Karpas-422 (cell line): ENCODE measurements at regions not wholly inside any gene's neighbourhood (a gene's known extent, or its start where the extent isn't known, plus 50 kb on each side); places are given as distances from the start of the nearest gene placed in this dataset.

Source experiments
- DNase-seq: peaks from one replicate; pipeline ENCODE4 v3.0.0-alpha.2; 2015
- H2AFZ ChIP-seq: fragments of 200-600 bp; sonication (generic); 2 replicates; pipeline ENCODE4 v1.6.1; 2014; ENCODE audit warnings: antibody characterized with exemption, low read length, mixed read lengths
- H3K27ac ChIP-seq: fragments of 200-600 bp; sonication (generic); 2 replicates; pipeline ENCODE4 v1.5.1; 2014; ENCODE audit warnings: mild to moderate bottlenecking, low read length, moderate library complexity
- H3K27me3 ChIP-seq: fragments of 200-600 bp; sonication (generic); 2 replicates; pipeline ENCODE4 v1.6.1; 2014; ENCODE audit warnings: low read length, mixed read lengths
- H3K36me3 ChIP-seq: fragments of 200-600 bp; sonication (generic); 2 replicates; pipeline ENCODE4 v1.6.1; 2014; ENCODE audit warnings: low read length, mixed read lengths; ENCODE audit not compliant: insufficient read depth
- H3K4me1 ChIP-seq: fragments of 200-600 bp; sonication (generic); 2 replicates; pipeline ENCODE4 v1.6.1; 2014; ENCODE audit warnings: mild to moderate bottlenecking, low read length, mixed read lengths
- H3K4me2 ChIP-seq: fragments of 200-600 bp; sonication (generic); 2 replicates; pipeline ENCODE4 v1.6.1; 2014; ENCODE audit warnings: low read length, low read depth, mild to moderate bottlenecking; ENCODE audit not compliant: poor library complexity, severe bottlenecking
- H3K4me3 ChIP-seq: fragments of 200-600 bp; sonication (generic); 2 replicates; pipeline ENCODE4 v1.5.1; 2014; ENCODE audit warnings: mild to moderate bottlenecking, antibody characterized with exemption, low read length, mixed read lengths
- H3K79me2 ChIP-seq: fragments of 200-600 bp; sonication (generic); 2 replicates; pipeline ENCODE4 v1.6.1; 2014; ENCODE audit warnings: mild to moderate bottlenecking, low read length, mixed read lengths
- H3K9ac ChIP-seq: fragments of 200-600 bp; sonication (generic); 2 replicates; pipeline ENCODE4 v1.6.0; 2014; ENCODE audit warnings: low read length
- H3K9me2 ChIP-seq: fragments of 200-600 bp; sonication (generic), shearing (Covaris generic); replicated peaks from 2 replicates; pipeline ENCODE4 v1.6.0; 2014; ENCODE audit warnings: mild to moderate bottlenecking, low read length, moderate library complexity; ENCODE audit not compliant: insufficient read depth
- H3K9me3 ChIP-seq: fragments of 300-700, 200-600 bp; sonication (generic); 2 replicates; pipeline ENCODE4 v1.6.1; 2014; ENCODE audit warnings: low read length, mixed read lengths
- H4K20me1 ChIP-seq: fragments of 200-600 bp; sonication (generic); 2 replicates; pipeline ENCODE4 v1.6.1; 2014; ENCODE audit warnings: mild to moderate bottlenecking, antibody characterized with exemption, low read length, low read depth; ENCODE audit not compliant: insufficient read depth

- no peaks in the 10 kb centered on the region for H3K36me3 ChIP-seq
- H3K27me3 ChIP-seq: no peaks in the 10 kb centered on the region
- H2AFZ ChIP-seq: no peak overlapping the region
- H3K4me2 ChIP-seq: no peak overlapping the region
- DNase-seq: no peak
- no peaks in the 10 kb centered on the region for H3K4me1 ChIP-seq
- no peaks in the 10 kb centered on the region for H4K20me1 ChIP-seq
- H3K79me2 ChIP-seq: no peaks in the 10 kb centered on the region
- H3K4me3 ChIP-seq: no peak overlapping the region
- no peaks in the 10 kb centered on the region for H3K9me2 ChIP-seq
- H3K9me3 ChIP-seq: no peaks in the 10 kb centered on the region
- H3K9ac ChIP-seq: no peak overlapping the region
- no peak overlapping the region for H3K27ac ChIP-seq
Observed at GRCh38 chr7:124679586-124680225, 85.9 kb downstream of the GPR37 start.

GRCh38 chr7:124679146-124679545 lies 86.4 kb downstream of the GPR37 start:
- Histone ChIP-seq H3K4me2 (no peak overlapping the region), H3K27me3 (no peaks in the 10 kb centered on the region), H3K9ac (no peak overlapping the region), H3K79me2 (no peaks in the 10 kb centered on the region), H4K20me1 (no peaks in the 10 kb centered on the region), H2AFZ (no peak overlapping the region), H3K4me1 (no peaks in the 10 kb centered on the region), H3K36me3 (no peaks in the 10 kb centered on the region), H3K9me2 (no peaks in the 10 kb centered on the region), H3K9me3 (no peaks in the 10 kb centered on the region), H3K4me3 (no peak overlapping the region), H3K27ac (no peak overlapping the region)
- DNase-seq: no peak

- H3K36me3 ChIP-seq: no peaks in the 10 kb centered on the region
- H4K20me1 ChIP-seq: no peaks in the 10 kb centered on the region
- H2AFZ ChIP-seq: no peak overlapping the region
- H3K79me2 ChIP-seq: no peaks in the 10 kb centered on the region
- no peaks in the 10 kb centered on the region for H3K27me3 ChIP-seq
- H3K9me2 ChIP-seq: no peaks in the 10 kb centered on the region
- no peak for DNase-seq
- no peak overlapping the region for H3K27ac ChIP-seq
- H3K9me3 ChIP-seq: no peaks in the 10 kb centered on the region
- H3K9ac ChIP-seq: no peak overlapping the region
- no peak overlapping the region for H3K4me3 ChIP-seq
- H3K4me2 ChIP-seq: no peak overlapping the region
- no peaks in the 10 kb centered on the region for H3K4me1 ChIP-seq
Observed at GRCh38 chr7:124674451-124674850, 91.1 kb downstream of the GPR37 start.

- H3K27ac ChIP-seq: no peak overlapping the region
- H3K36me3 ChIP-seq: no peaks in the 10 kb centered on the region
- H3K9ac ChIP-seq: no peak overlapping the region
- H3K79me2 ChIP-seq: no peaks in the 10 kb centered on the region
- DNase-seq: no peak
- H4K20me1 ChIP-seq: no peaks in the 10 kb centered on the region
- H3K27me3 ChIP-seq: no peaks in the 10 kb centered on the region
- H3K9me3 ChIP-seq: no peaks in the 10 kb centered on the region
- H2AFZ ChIP-seq: no peak overlapping the region
- H3K4me1 ChIP-seq: no peaks in the 10 kb centered on the region
- H3K4me3 ChIP-seq: no peak overlapping the region
- H3K9me2 ChIP-seq: no peaks in the 10 kb centered on the region
- H3K4me2 ChIP-seq: no peak overlapping the region
Observed at GRCh38 chr7:124672011-124672410, 93.6 kb downstream of the GPR37 start.

- Histone ChIP-seq H2AFZ (no peak overlapping the region), H3K27me3 (no peaks in the 10 kb centered on the region), H3K4me1 (no peaks in the 10 kb centered on the region), H3K9ac (no peak overlapping the region), H3K4me2 (no peak overlapping the region), H3K36me3 (no peaks in the 10 kb centered on the region), H4K20me1 (no peaks in the 10 kb centered on the region), H3K9me2 (no peaks in the 10 kb centered on the region), H3K79me2 (no peaks in the 10 kb centered on the region), H3K27ac (no peak overlapping the region), H3K9me3 (no peaks in the 10 kb centered on the region), H3K4me3 (no peak overlapping the region)
- no peak for DNase-seq
Observed at GRCh38 chr7:124667312-124668153, 98.1 kb downstream of the GPR37 start.

- no peaks in the 10 kb centered on the region for H3K79me2 ChIP-seq
- H3K27me3 ChIP-seq: no peaks in the 10 kb centered on the region
- H3K9me3 ChIP-seq: no peaks in the 10 kb centered on the region
- H4K20me1 ChIP-seq: no peaks in the 10 kb centered on the region
- H2AFZ ChIP-seq: no peak overlapping the region
- H3K36me3 ChIP-seq: no peaks in the 10 kb centered on the region
- H3K9me2 ChIP-seq: no peaks in the 10 kb centered on the region
- DNase-seq: no peak
- H3K9ac ChIP-seq: no peak overlapping the region
- H3K4me3 ChIP-seq: no peak overlapping the region
- H3K27ac ChIP-seq: no peak overlapping the region
- no peak overlapping the region for H3K4me2 ChIP-seq
- no peaks in the 10 kb centered on the region for H3K4me1 ChIP-seq
Observed at GRCh38 chr7:124662937-124663336, 102.7 kb downstream of the GPR37 start.

GRCh38 chr7:124662372-124662771 lies 103.2 kb downstream of the GPR37 start:
- H3K27me3 ChIP-seq: no peaks in the 10 kb centered on the region
- DNase-seq: no peak
- no peaks in the 10 kb centered on the region for H3K9me3 ChIP-seq
- H3K36me3 ChIP-seq: no peaks in the 10 kb centered on the region
- no peaks in the 10 kb centered on the region for H4K20me1 ChIP-seq
- H3K27ac ChIP-seq: no peak overlapping the region
- H3K9ac ChIP-seq: no peak overlapping the region
- H2AFZ ChIP-seq: no peak overlapping the region
- H3K4me2 ChIP-seq: no peak overlapping the region
- H3K4me1 ChIP-seq: no peaks in the 10 kb centered on the region
- no peak overlapping the region for H3K4me3 ChIP-seq
- H3K9me2 ChIP-seq: no peaks in the 10 kb centered on the region
- H3K79me2 ChIP-seq: no peaks in the 10 kb centered on the region

- no peak overlapping the region for H3K4me3 ChIP-seq
- no peaks in the 10 kb centered on the region for H3K9me2 ChIP-seq
- no peaks in the 10 kb centered on the region for H3K9me3 ChIP-seq
- H3K79me2 ChIP-seq: no peaks in the 10 kb centered on the region
- no peak overlapping the region for H3K4me2 ChIP-seq
- H2AFZ ChIP-seq: no peak overlapping the region
- H3K9ac ChIP-seq: no peak overlapping the region
- no peaks in the 10 kb centered on the region for H4K20me1 ChIP-seq
- no peaks in the 10 kb centered on the region for H3K36me3 ChIP-seq
- H3K27ac ChIP-seq: no peak overlapping the region
- no peaks in the 10 kb centered on the region for H3K27me3 ChIP-seq
- no peak for DNase-seq
- H3K4me1 ChIP-seq: no peaks in the 10 kb centered on the region
Observed at GRCh38 chr7:124655990-124656389, 109.6 kb downstream of the GPR37 start.
